Lung (tissue), 11 donors: ENCODE measurements at regions not wholly inside any gene's neighbourhood (a gene's known extent, or its start where the extent isn't known, plus 50 kb on each side); places are given as distances from the start of the nearest gene placed in this dataset.

Experiments
- ATAC-seq: fragments of 200-7000 bp; cut with Tn5 transposase; one replicate; pipeline ENCODE4 v1.9.1; 2020; ENCODE audit warnings: moderate number of reproducible peaks; ENCODE audit not compliant: insufficient read depth, low FRiP score
- DNase-seq, 3 donors: peaks; one replicate each; pipeline ENCODE4 v3.0.0-alpha.2; 2013 to 2017
- H3K27ac ChIP-seq, 2 donors: one replicate each; pipeline ENCODE4 v1.5.1; 2013; ENCODE audit warnings: mild to moderate bottlenecking in 2 of 2, moderate library complexity in 2 of 2, control low read depth in 1 of 2, inconsistent platforms in 1 of 2, low read depth in 1 of 2, low read length in 1 of 2
- H3K27me3 ChIP-seq, 3 donors: one replicate each; pipeline ENCODE4 v1.5.1; 2013; ENCODE audit warnings: low read length in 2 of 3; ENCODE audit not compliant: control insufficient read depth in 3 of 3, insufficient read depth in 3 of 3
- H3K36me3 ChIP-seq, 4 donors: one replicate each; pipeline ENCODE4 v1.5.1; 2013; ENCODE audit warnings: low read length in 4 of 4, mild to moderate bottlenecking in 1 of 4, moderate library complexity in 1 of 4; ENCODE audit not compliant: control insufficient read depth in 4 of 4, insufficient read depth in 4 of 4
- H3K4me1 ChIP-seq, 5 donors: one replicate each; pipeline ENCODE4 v1.5.1; 2013; ENCODE audit warnings: low read length in 5 of 5, mild to moderate bottlenecking in 2 of 5, moderate library complexity in 1 of 5; ENCODE audit not compliant: control insufficient read depth in 5 of 5, insufficient read depth in 5 of 5
- H3K4me3 ChIP-seq: one replicate; pipeline ENCODE4 v1.5.1; 2013; ENCODE audit warnings: mild to moderate bottlenecking, control low read depth, moderate library complexity
- H3K9ac ChIP-seq, 2 donors: one replicate each; pipeline ENCODE4 v1.5.1; 2013; ENCODE audit warnings: low read length in 2 of 2, control low read depth in 1 of 2; ENCODE audit not compliant: insufficient read depth in 1 of 2
- H3K9me3 ChIP-seq, 4 donors: one replicate each; pipeline ENCODE4 v1.5.1; 2013; ENCODE audit warnings: low read length in 3 of 4, mild to moderate bottlenecking in 1 of 4, moderate library complexity in 1 of 4; ENCODE audit not compliant: control insufficient read depth in 4 of 4, insufficient read depth in 3 of 4
- WGBS, 2 donors: extraction: QIAGEN DNeasy Blood & Tissue Kit; methylation state at CpG; one replicate each; pipeline ENCODE4 v1.1.7; 2013; 5-methylcytosine and 5-hydroxymethylcytosine counted together
- TF ChIP-seq, protein P1 (sequence below): IDR thresholded peaks from 2 replicates; pipeline ENCODE4 v1.5.1; 2012; ENCODE audit warnings: mild to moderate bottlenecking; ENCODE audit errors: control extremely low read depth, extremely low read depth
- donor health status: control.
- donor health status: control.
- donor health status: Bipolar disorder and iron deficiency.
- donor health status: healthy.
- donor health status: DM: yes; HTN: yes; CAD: no.

DNA sequence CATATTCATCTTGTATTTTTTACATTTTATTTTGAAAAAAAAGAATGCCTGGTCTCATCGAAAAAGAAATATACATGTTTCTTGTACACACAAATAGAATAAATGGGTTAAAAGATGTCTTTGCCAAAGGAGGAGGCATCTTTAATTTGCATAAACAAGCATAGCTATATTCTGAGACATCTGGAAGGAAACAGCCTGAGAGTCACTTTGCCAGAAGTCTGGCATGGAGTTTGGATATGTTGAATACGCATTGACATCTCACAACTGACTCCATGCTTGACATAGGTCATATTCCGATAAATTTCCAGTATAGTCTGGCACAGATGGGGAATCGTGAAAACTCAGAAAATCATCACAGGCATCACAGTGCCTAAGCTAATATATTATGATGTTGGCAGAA is 1317.5 kb upstream of the CELF4 start:
- Histone ChIP-seq H3K4me1 (no peaks in the 10 kb centered on the region), H3K4me3 (no peak overlapping the region), H3K36me3 (no peaks in the 10 kb centered on the region), H3K9ac (no peak overlapping the region), H3K27me3 (no peaks in the 10 kb centered on the region), H3K27ac (no peak overlapping the region), H3K9me3 (peaks cover 0 to 2% (median 0%) of the 10 kb centered on the region in 4 donors)
- peak; percentile 19 to 74 (median 68) for DNase-seq
- TF ChIP-seq, protein P1, sequence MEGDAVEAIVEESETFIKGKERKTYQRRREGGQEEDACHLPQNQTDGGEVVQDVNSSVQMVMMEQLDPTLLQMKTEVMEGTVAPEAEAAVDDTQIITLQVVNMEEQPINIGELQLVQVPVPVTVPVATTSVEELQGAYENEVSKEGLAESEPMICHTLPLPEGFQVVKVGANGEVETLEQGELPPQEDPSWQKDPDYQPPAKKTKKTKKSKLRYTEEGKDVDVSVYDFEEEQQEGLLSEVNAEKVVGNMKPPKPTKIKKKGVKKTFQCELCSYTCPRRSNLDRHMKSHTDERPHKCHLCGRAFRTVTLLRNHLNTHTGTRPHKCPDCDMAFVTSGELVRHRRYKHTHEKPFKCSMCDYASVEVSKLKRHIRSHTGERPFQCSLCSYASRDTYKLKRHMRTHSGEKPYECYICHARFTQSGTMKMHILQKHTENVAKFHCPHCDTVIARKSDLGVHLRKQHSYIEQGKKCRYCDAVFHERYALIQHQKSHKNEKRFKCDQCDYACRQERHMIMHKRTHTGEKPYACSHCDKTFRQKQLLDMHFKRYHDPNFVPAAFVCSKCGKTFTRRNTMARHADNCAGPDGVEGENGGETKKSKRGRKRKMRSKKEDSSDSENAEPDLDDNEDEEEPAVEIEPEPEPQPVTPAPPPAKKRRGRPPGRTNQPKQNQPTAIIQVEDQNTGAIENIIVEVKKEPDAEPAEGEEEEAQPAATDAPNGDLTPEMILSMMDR, result no peak
- ATAC-seq, result no peak
- 85 to 90% methylated on average over 4 of the region's 4 CpGs for WGBS, 2 donors

- Histone ChIP-seq H3K27ac (no peak overlapping the region), H3K9me3 (no peaks in the 10 kb centered on the region), H3K9ac (no peak overlapping the region), H3K4me1 (no peaks in the 10 kb centered on the region), H3K27me3 (no peaks in the 10 kb centered on the region), H3K4me3 (no peak overlapping the region), H3K36me3 (no peaks in the 10 kb centered on the region)
- WGBS, 2 donors, result 60 to 66% methylated on average over 1 of the region's 1 CpG
- TF ChIP-seq, protein P1, result no peak
- ATAC-seq, result no peak
- DNase-seq, result peak in 2 of 3 donors; percentile 54 to 64
Observed at GRCh38 chr18:38879871-38880270, 1314.3 kb upstream of the CELF4 start.

DNA sequence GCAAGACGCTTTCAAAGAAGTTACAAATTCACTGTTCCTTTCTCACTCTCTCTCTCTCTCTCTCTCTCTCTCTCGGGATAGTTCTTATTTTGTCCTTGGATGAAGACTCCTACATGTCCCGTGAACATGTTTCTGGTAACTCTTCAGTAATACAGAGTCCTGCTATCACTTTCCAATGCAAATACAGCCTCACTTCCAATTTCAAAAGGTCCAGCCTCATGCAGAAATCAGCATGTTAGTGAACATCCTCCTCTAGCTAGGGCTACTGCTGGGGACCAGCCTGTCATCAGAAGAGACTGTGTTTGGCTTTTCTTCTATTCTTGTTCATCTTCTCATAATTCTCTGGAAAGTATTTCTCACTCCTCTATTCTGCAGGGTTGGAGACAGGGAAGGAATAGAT is 1306.7 kb upstream of the CELF4 start:
- WGBS, 2 donors, result 85 to 88% methylated on average over 3 of the region's 3 CpGs
- DNase-seq, result no peak

More for the DNA sequence above, 1306.7 kb upstream of the CELF4 start:
- H3K9ac ChIP-seq, result no peak overlapping the region
- H3K4me1 ChIP-seq, result no peaks in the 10 kb centered on the region
- no peaks in the 10 kb centered on the region for H3K36me3 ChIP-seq
- TF ChIP-seq, protein P1, result no peak
- H3K9me3 ChIP-seq, result no peaks in the 10 kb centered on the region
- H3K27me3 ChIP-seq, result no peaks in the 10 kb centered on the region
- H3K27ac ChIP-seq, result no peak overlapping the region
- no peak overlapping the region for H3K4me3 ChIP-seq
- ATAC-seq, result no peak
